HG03558 (cell line): ENCODE measurements at regions not wholly inside any gene's neighbourhood (a gene's known extent, or its start where the extent isn't known, plus 50 kb on each side); places are given as distances from the start of the nearest gene placed in this dataset.

ENCODE experiments used
- ATAC-seq: cut with Tn5 transposase; IDR thresholded peaks from one replicate; pipeline ENCODE4 v1.9.1; 2021; ENCODE audit warnings: moderate number of reproducible peaks; ENCODE audit not compliant: unreplicated experiment; ENCODE audit errors: extremely low read depth

DNA sequence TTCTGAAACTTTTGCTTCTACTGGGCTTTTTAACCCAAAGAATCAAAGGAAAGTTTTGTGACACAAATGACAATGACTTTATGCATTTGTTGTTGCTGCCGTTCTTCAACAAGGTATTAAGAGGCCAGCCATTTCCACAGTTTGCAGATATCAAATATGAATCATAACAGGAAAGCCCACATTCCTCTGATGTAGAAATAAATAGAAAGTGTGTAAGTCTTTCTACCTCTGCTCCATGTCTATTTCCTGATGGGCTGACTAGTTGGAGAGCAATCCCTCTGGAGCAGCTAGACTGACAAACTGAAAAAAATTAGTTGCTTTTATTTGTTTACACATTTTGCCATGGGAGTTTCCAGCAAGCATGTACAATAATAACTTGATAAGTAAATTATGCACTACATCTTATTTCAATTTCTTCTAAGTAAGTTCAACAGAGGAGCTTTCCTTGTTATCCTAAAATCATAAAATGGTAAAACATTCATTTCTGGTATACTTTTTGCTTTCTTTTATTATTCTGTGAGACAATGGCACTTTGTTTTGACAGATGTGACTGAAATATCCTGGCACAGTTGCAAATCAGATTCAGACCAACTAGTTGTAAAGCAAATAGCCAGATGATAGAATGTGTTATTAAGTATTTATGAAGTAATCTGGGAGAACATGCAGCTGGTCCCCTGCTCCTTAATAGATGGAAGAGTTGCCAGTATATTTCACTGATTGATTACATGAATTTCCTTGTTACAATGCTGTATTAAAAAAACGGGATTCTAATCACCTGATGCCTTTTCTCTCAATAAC lies 266.7 kb downstream of the METTL4 start:
- no peak for ATAC-seq

GRCh38 chr18:2306606-2307005 lies 264.7 kb downstream of the METTL4 start:
- ATAC-seq, result no peak

DNA sequence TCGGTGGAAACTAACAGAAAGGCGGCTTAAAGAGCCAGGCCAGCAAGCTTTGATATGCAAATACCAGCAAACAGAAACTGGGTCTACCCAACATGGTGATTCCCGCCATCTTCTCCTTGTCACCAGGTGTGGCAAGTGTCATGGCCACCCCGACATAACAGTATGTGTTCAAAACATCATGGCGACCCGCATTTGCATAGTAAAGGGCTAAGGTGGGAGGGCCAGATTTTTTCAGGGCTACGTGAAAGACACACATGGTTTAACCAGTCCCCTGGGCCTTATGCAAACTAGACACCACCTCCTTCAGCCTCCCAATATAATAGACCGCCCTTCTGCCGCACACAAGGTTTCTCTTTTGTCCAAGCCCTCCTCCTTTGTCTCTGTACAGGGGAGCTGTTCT lies 260.4 kb downstream of the METTL4 start:
- no peak for ATAC-seq

DNA sequence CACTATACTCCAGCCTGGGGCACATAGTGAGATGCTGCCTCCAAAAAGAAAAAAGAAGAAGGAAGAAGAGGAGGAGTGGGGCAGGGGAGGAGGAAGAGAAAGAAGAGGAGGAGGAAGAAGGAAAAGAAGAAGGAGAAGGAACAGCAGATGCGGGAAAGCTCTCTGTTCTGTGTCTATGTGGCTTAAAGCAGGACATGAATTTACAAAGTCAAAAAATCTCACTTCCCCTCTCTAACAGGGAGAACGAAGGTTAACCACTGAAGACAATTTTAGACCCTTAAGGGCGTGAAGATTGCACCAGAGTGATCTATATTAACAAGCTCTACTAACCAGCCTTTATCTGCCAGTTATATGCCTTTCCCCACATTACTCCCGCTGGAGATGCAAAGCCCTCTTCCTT lies 258.9 kb downstream of the METTL4 start:
- ATAC-seq, result peak; percentile 63

GRCh38 chr18:2313332-2313731 lies 258.0 kb downstream of the METTL4 start:
- no peak for ATAC-seq

GRCh38 chr18:2316082-2316750 lies 255.1 kb downstream of the METTL4 start:
- no peak for ATAC-seq

DNA sequence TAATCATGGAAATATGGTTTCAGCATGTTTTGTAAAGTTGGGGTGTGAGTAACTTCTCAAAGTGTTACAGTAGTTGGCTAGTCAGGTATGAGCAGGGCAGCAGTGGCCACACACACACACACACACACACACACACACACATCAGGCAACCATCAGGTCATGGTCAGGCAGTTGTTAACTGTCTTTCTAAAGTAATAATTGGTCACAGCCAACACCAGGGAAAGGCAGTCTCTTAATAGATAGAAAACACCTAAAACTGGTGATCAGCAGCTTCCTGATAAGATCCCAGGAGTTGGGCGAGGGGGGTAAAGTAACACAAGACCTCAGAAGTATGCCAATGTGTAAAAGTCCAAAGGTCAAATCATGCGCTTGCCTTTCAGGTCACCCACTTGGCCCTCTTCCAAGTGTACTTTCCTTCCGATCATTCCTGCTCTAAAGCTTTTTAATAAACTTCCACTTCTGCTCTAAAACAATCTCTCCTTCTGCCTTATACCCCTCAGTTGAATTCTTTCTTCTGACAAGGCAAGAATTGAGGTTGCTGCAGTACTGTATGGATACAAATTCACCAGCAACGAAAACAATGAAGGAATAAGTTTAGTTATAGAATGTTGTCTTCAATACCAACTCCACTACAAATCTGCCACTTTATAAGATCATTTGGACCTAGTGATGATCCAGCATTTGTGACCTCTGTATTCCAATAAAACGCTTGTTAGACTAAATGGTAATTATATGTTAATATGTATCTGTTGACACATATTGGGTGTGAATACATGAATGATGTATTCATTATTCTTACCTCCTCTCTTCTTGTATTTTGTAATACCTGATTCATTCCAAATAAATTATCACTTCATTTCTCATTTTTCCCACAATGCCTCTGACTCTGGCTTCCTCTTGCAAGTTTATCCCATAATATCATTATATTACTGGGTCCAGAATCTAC lies 254.3 kb downstream of the METTL4 start:
- ATAC-seq, result no peak

- no peak for ATAC-seq
Measured at GRCh38 chr18:2324459-2324858, 246.8 kb downstream of the METTL4 start.

DNA sequence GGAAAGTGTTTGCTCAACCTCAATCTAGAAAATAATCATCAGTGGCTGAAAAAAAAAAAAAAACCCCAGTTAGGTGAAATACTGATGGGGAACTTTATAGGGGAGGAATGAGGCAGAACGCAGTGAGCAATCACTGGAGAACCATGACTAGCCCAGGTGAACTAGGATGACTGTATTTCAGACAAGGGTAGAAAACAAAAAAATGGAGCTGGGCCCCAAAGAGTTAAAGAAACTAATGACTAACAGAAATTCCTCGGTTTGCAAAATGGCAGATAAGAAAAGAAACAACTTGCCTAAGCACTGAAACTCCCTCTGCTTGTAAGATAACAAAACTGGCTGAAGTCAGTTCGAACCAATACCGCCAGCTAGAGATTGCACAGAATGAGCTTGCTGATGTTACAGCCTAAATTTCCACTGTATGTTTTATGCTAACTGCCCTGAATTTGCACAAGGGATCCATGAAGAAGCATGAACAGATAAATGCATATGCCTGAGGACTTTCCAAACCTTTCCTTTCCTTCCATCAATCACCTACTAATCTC lies 245.9 kb downstream of the METTL4 start:
- no peak for ATAC-seq

DNA sequence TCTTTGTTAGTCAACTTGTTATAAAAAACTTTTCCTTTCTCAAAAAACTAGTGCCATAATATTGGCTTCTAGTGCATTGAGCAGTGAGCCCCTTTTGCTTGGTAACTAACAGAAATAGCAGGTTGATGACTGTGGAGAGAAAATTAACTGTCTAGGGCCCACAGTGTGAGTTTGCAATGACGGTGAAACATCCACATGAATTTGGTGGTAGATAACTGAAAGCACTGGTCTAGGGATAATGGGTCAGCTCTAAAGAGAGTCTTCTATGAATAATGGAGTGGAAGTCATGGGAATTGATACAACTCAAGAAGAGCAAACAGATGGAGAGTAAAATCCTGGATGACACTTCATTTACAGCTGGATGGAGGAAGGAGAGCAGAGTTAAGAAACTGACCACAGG lies 245.4 kb downstream of the METTL4 start:
- ATAC-seq, result no peak

GRCh38 chr18:2326999-2327398 lies 244.3 kb downstream of the METTL4 start:
- ATAC-seq, result no peak

DNA sequence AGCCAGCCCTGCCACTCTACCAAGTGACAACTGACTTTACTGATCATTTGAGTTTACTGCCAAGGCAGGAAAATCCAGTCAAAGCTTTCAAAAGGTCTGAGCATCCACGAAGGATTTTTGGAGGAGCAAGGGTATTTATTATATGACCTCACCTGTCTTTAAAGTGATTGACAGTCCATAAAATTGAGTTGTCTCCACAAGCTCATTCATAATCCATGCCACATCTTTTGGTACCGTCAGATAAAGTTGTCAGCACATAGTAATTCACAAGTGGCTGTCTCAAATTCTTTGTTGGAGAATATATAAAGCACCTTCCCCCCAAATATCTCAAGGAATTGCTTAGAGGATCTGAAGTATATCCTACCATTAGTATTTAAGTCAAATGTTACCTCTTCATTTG lies 240.5 kb downstream of the METTL4 start:
- ATAC-seq, result no peak

- ATAC-seq, result no peak
Measured at GRCh38 chr18:2331491-2331890, 239.8 kb downstream of the METTL4 start.

- ATAC-seq, result no peak
Measured at GRCh38 chr18:2336690-2337392, 234.5 kb downstream of the METTL4 start.

DNA sequence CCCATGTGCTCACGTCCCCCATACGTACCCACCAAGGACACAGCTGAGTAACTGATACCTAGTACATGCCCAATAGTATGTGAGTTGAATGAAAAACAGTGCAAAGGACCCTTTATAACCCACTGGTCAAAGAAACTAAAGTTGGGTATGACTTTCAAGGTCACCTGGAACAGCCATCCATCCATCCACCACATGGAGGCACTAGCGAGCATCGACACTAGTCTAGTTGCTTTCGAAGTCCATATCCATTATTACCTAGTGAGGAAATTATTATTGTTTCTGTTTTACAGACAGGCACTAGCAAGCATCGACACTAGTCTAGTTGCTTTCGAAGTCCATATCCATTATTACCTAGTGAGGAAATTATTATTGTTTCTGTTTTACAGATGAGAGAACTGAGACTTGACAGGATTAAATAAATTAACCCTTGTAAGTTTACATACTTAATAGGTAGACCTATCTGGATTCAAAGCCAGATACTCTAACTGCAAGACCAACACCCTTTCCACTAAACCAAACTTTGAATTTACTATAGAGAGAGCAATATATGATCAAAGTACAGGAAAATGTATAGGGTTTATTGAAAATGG lies 233.7 kb downstream of the METTL4 start:
- ATAC-seq, result peak; percentile 74

GRCh38 chr18:2338601-2339000 lies 232.7 kb downstream of the METTL4 start:
- ATAC-seq, result no peak

DNA sequence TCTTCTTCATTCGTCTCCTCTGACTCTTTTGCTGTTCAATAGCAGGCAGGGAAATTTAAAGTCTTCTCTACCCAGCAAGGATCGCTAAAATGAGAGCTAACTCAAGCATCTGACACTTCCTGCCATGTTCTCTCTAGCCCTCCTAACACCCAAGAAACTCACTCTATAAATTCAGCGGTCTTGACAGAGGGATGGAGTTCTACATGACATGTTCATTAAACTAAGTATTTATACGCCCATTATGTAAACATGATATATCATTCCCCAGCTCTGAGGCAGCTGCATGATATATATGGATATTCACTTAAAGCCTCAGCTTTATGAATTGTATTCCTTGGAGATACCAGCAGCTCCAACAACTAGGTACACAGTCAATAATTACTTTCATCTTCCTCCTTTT lies 231.0 kb downstream of the METTL4 start:
- no peak for ATAC-seq

DNA sequence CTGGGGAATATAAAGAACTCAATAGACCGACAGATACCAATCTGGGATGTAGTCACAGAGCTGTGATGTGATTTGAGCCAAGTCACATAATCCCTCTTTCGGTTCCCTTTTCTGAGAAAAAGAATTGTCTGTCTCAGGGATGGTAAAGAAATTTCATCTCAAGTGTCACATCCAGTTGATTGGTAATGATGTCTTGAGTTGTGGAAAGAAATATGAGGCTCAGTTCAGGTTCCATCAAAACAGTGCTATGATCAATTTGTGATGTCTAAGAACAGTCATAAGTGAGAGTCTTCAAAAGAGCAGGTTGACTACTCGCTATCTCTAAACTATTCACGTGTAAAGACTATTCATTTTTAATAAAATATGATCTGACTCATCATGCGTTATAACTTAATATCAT lies 223.3 kb downstream of the METTL4 start:
- no peak for ATAC-seq

- no peak for ATAC-seq
Measured at GRCh38 chr18:2351126-2351850, 220.0 kb downstream of the METTL4 start.
